IMR-90 (cell line): ENCODE measurements at regions not wholly inside any gene's neighbourhood (a gene's known extent, or its start where the extent isn't known, plus 50 kb on each side); places are given as distances from the start of the nearest gene placed in this dataset.

Experiments used
- ATAC-seq: fragments of 200-7000 bp; cut with Tn5 transposase; 2 replicates; pipeline ENCODE4 v1.9.1; 2020; ENCODE audit warnings: low read depth, mild to moderate bottlenecking, moderate library complexity
- BruUV-seq: library from RNA; stranded (reverse); fragments of 400-500 nt; replicated peaks from 2 replicates; lab custom pipeline; 2021; lab: Mats Ljungman, UMichigan
- CTCF ChIA-PET: fragments of 300-600 bp; formaldehyde crosslinking; extraction: SDS; loops from one replicate; lab custom pipeline; 2021; ENCODE audit warnings: antibody characterized with exemption; lab: Yijun Ruan, JAX
- POLR2A ChIA-PET: fragments of 300-600 bp; sonication (Branson Sonifier 250); formaldehyde crosslinking; loops from one replicate; lab custom pipeline; 2022; ENCODE audit warnings: antibody characterized with exemption; ENCODE audit not compliant: unreplicated experiment; lab: Charles Lee
- DNase-seq: peaks from one replicate; pipeline ENCODE4 v3.0.0; 2013
- H2AFZ ChIP-seq: replicated peaks from 2 replicates; pipeline ENCODE3; 2013; ENCODE audit warnings: low read length, mild to moderate bottlenecking; ENCODE audit not compliant: poor library complexity
- H2AK5ac ChIP-seq: 2 replicates; pipeline ENCODE4 v1.6.1; 2013; ENCODE audit warnings: low read depth, low read length, inconsistent platforms
- H2AK9ac ChIP-seq: replicated peaks from 2 replicates; pipeline ENCODE3; 2013; ENCODE audit warnings: mild to moderate bottlenecking, low read depth, low read length, moderate library complexity; ENCODE audit not compliant: poor library complexity
- H2BK120ac ChIP-seq: 2 replicates; pipeline ENCODE4 v1.6.1; 2013; ENCODE audit warnings: low read depth, low read length, inconsistent platforms
- H2BK15ac ChIP-seq: 3 replicates; pipeline ENCODE4 v1.6.1; 2013; ENCODE audit warnings: low read depth, low read length, inconsistent platforms
- H2BK20ac ChIP-seq: 2 replicates; pipeline ENCODE4 v1.6.1; 2013; ENCODE audit warnings: low read depth, mild to moderate bottlenecking, inconsistent platforms, low read length, moderate library complexity
- H2BK5ac ChIP-seq: 2 replicates; pipeline ENCODE4 v1.6.1; 2013; ENCODE audit warnings: mild to moderate bottlenecking, low read depth, low read length, inconsistent platforms; ENCODE audit not compliant: poor library complexity, severe bottlenecking
- H3K14ac ChIP-seq: replicated peaks from 2 replicates; pipeline ENCODE4 v1.6.1; 2013; ENCODE audit warnings: low read depth, low read length, inconsistent platforms
- H3K18ac ChIP-seq: 2 replicates; pipeline ENCODE4 v1.6.1; 2013; ENCODE audit warnings: low read depth, low read length, control low read depth
- H3K23ac ChIP-seq: 2 replicates; pipeline ENCODE4 v1.6.1; 2013; ENCODE audit warnings: low read depth, low read length, inconsistent platforms
- H3K27ac ChIP-seq: 2 replicates; pipeline ENCODE4 v1.5.1; 2013; ENCODE audit warnings: mild to moderate bottlenecking, control low read depth, low read length; ENCODE audit not compliant: insufficient read depth
- H3K27me3 ChIP-seq: 2 replicates; pipeline ENCODE4 v1.6.1; 2013; ENCODE audit warnings: low read length; ENCODE audit not compliant: control insufficient read depth, insufficient read depth
- H3K36me3 ChIP-seq: 2 replicates; pipeline ENCODE4 v1.6.1; 2013; ENCODE audit warnings: low read length, mixed read lengths; ENCODE audit not compliant: control insufficient read depth, insufficient read depth
- H3K4ac ChIP-seq: 2 replicates; pipeline ENCODE4 v1.6.1; 2013; ENCODE audit warnings: low read depth, low read length, inconsistent platforms
- H3K4me1 ChIP-seq: 2 replicates; pipeline ENCODE4 v1.6.1; 2013; ENCODE audit warnings: low read length, mixed read lengths; ENCODE audit not compliant: control insufficient read depth, insufficient read depth
- H3K4me2 ChIP-seq: 2 replicates; pipeline ENCODE4 v1.6.1; 2013; ENCODE audit warnings: low read depth, mild to moderate bottlenecking, control low read depth, low read length, moderate library complexity
- H3K4me3 ChIP-seq: 2 replicates; pipeline ENCODE4 v1.5.1; 2013; ENCODE audit warnings: low read depth, mild to moderate bottlenecking, control low read depth, low read length, moderate library complexity; ENCODE audit not compliant: insufficient read depth
- H3K56ac ChIP-seq: 2 replicates; pipeline ENCODE4 v1.6.1; 2013; ENCODE audit warnings: low read length, inconsistent platforms; ENCODE audit not compliant: insufficient read depth; ENCODE audit errors: extremely low read depth
- H3K79me1 ChIP-seq, 2 experiments: 2 replicates each; pipeline ENCODE4 v1.6.1; 2013; ENCODE audit warnings: low read length in 2 of 2, inconsistent platforms in 1 of 2, low read depth in 1 of 2
- H3K9ac ChIP-seq: 2 replicates; pipeline ENCODE4 v1.6.1; 2013; ENCODE audit warnings: low read depth, low read length, control low read depth
- H3K9me1 ChIP-seq: 2 replicates; pipeline ENCODE4 v1.6.1; 2013; ENCODE audit warnings: low read length, inconsistent platforms; ENCODE audit not compliant: insufficient read depth
- H3K9me3 ChIP-seq: 2 replicates; pipeline ENCODE4 v1.6.1; 2013; ENCODE audit warnings: low read length; ENCODE audit not compliant: control insufficient read depth, insufficient read depth
- H4K20me1 ChIP-seq: 2 replicates; pipeline ENCODE4 v1.6.1; 2013; ENCODE audit warnings: low read length, inconsistent platforms; ENCODE audit not compliant: insufficient read depth
- H4K5ac ChIP-seq: 2 replicates; pipeline ENCODE4 v1.6.1; 2013; ENCODE audit warnings: mild to moderate bottlenecking, low read depth, low read length, control low read depth
- H4K8ac ChIP-seq, 2 experiments: 2 replicates each; pipeline ENCODE4 v1.6.1; 2013; ENCODE audit warnings: low read depth in 2 of 2, low read length in 2 of 2, control low read depth in 1 of 2, inconsistent platforms in 1 of 2
- H4K91ac ChIP-seq: 2 replicates; pipeline ENCODE4 v1.6.1; 2013; ENCODE audit warnings: low read depth, low read length, inconsistent platforms; ENCODE audit not compliant: insufficient read depth
- RAD21 ChIP-seq: IDR thresholded peaks from 2 replicates; pipeline ENCODE4 v1.6.1; 2012; ENCODE audit warnings: low read length, improper control_type of control experiment
- WGBS, 2 experiments: methylation state at CpG; one replicate each; pipeline versions ENCODE4 v1.1.5 to v1.1.7; 2013; ENCODE audit warnings: missing lambda C conversion rate in 2 of 2; ENCODE audit not compliant: insufficient read length in 1 of 2; ENCODE audit errors: extremely low coverage in 2 of 2; 5-methylcytosine and 5-hydroxymethylcytosine counted together
- dilution Hi-C: fragments of 300-500 bp; cut with HindIII; formaldehyde crosslinking; loops from one replicate; pipeline ENCODE4 v1.14.3; 2018; ENCODE audit warnings: low sequenced_read_pairs; ENCODE audit not compliant: unreplicated experiment
- in situ Hi-C: fragments of 300-500 bp; cut with MboI; formaldehyde crosslinking; loops from 3 replicates; pipeline ENCODE4 v1.14.3; 2019; ENCODE audit warnings: low sequenced_read_pairs, inconsistent platforms, mixed read lengths
- intact Hi-C: fragments of 100-400 bp; cut with micrococcal nuclease; formaldehyde crosslinking; loops from 2 replicates; pipeline ENCODE4 v1.10.0; 2022

GRCh38 chr4:134883831-134884449 is 682.4 kb upstream of the PABPC4L start:
- Histone ChIP-seq H3K18ac (no peak overlapping the region), H3K4me2 (no peak overlapping the region), H2BK15ac (no peak overlapping the region), H3K27ac (no peak overlapping the region), H4K20me1 (no peaks in the 10 kb centered on the region), H3K9me3 (no peaks in the 10 kb centered on the region), H3K79me1 (no peaks in the 10 kb centered on the region), H3K4me3 (no peak overlapping the region), H3K4ac (no peak overlapping the region), H3K14ac (no peak overlapping the region), H2BK120ac (no peak overlapping the region), H3K27me3 (no peaks in the 10 kb centered on the region), H4K8ac (no peak overlapping the region), H3K9ac (no peak overlapping the region), H3K23ac (no peak overlapping the region), H3K36me3 (no peaks in the 10 kb centered on the region), H2AK5ac (no peak overlapping the region), H2AFZ (no peak overlapping the region), H4K5ac (no peak overlapping the region), H3K9me1 (no peaks in the 10 kb centered on the region), H2AK9ac (no peak overlapping the region), H2BK5ac (no peak overlapping the region), H4K91ac (no peak overlapping the region), H2BK20ac (no peak overlapping the region), H3K4me1 (no peaks in the 10 kb centered on the region), H3K56ac (no peak overlapping the region)
- CTCF ChIA-PET: no interaction called here
- no CpG with 5 or more reads among the region's 1 CpG for WGBS, 2 experiments
- ATAC-seq (no peak), DNase-seq (no peak)
- BruUV-seq: no TSS peak
- intact Hi-C loops (no loop called here), dilution Hi-C loops (no loop called here), in situ Hi-C loops (no loop called here)
- POLR2A ChIA-PET: no interaction called here
- TF ChIP-seq RAD21: no peak
